ENCODE measurements at regions not wholly inside any gene's neighbourhood (a gene's known extent, or its start where the extent isn't known, plus 50 kb on each side); places are given as distances from the start of the nearest gene placed in this dataset.
A peak's percentile ranks its signal among the peaks of the same experiment; 100 is the strongest.

GRCh38 chr6:27693766-27694546 is 218.2 kb downstream of the OR2B2 start (continued):
- 0 out of 2 replicates have a peak, but pooled peaks have one; percentile 40 for TF ChIP-seq DZIP1 (CRISPR knock-in tag; IDR thresholded peaks at IDR 0.05)
- no peak for TF ChIP-seq ZNF552 (CRISPR knock-in tag; IDR thresholded peaks at IDR 0.05; ENCODE audit: borderline replicate concordance)
- no peak; the same call in 1 of the 2 replicates for TF ChIP-seq ZNF367 (CRISPR knock-in tag; IDR thresholded peaks at IDR 0.05; ENCODE audit: borderline replicate concordance)
- no peak for TF ChIP-seq RORA (CRISPR knock-in tag; IDR thresholded peaks at IDR 0.05)
- TF ChIP-seq ZNF282 (IDR thresholded peaks at IDR 0.05; ENCODE audit: partially characterized antibody), result no peak
- TF ChIP-seq ZNF777 (CRISPR knock-in tag; IDR thresholded peaks at IDR 0.05), result peak; percentile 67
- TF ChIP-seq ZNF761 (CRISPR knock-in tag; conservative IDR thresholded peaks at IDR 0.05), result no peak
- no peak for TF ChIP-seq SRSF1 (optimal IDR thresholded peaks at IDR 0.05; ENCODE audit: low read depth, low read length)
- no peak for TF ChIP-seq ARNT (IDR thresholded peaks at IDR 0.05)
- TF ChIP-seq MZF1 (CRISPR knock-in tag; IDR thresholded peaks at IDR 0.05; ENCODE audit: borderline replicate concordance), result no peak
- no peak for TF ChIP-seq ATF5 (CRISPR knock-in tag; IDR thresholded peaks at IDR 0.05; ENCODE audit: low read depth)
- TF ChIP-seq KLF12 (CRISPR knock-in tag; IDR thresholded peaks at IDR 0.05; ENCODE audit: borderline replicate concordance), result peak; percentile 74; the same call in 1 of the 2 replicates
- TF ChIP-seq ZFP36L1 (CRISPR knock-in tag; IDR thresholded peaks at IDR 0.05), result no peak
- TF ChIP-seq NFE2L2 (IDR thresholded peaks at IDR 0.05; ENCODE audit: low read length), result no peak
- TF ChIP-seq ZNF564 (CRISPR knock-in tag; IDR thresholded peaks at IDR 0.05), result no peak
- TF ChIP-seq NR0B2 (CRISPR knock-in tag; IDR thresholded peaks at IDR 0.05), result no peak
- no peak for TF ChIP-seq ZC3H4 (CRISPR knock-in tag; IDR thresholded peaks at IDR 0.05; ENCODE audit: borderline replicate concordance)
- TF ChIP-seq NKX3-1 (CRISPR knock-in tag; IDR thresholded peaks at IDR 0.05), result 0 out of 2 replicates have a peak, but pooled peaks have one; percentile 57
- 0 out of 2 replicates have a peak, but pooled peaks have one; percentile 38 for TF ChIP-seq ZNF160 (CRISPR knock-in tag; IDR thresholded peaks at IDR 0.05)
- 0 out of 2 replicates have a peak, but pooled peaks have one; percentile 34 for TF ChIP-seq ZFX (CRISPR knock-in tag; IDR thresholded peaks at IDR 0.05; ENCODE audit: low read depth)
- no peak for TF ChIP-seq SIX4 (CRISPR knock-in tag; IDR thresholded peaks at IDR 0.05)
- no peak for TF ChIP-seq HMG20B (CRISPR knock-in tag; conservative IDR thresholded peaks at IDR 0.05)
- TF ChIP-seq HOXA3 (CRISPR knock-in tag; IDR thresholded peaks at IDR 0.05), result peak; percentile 47
- TF ChIP-seq PRPF4 (IDR thresholded peaks at IDR 0.05; ENCODE audit: low read depth, low read length, poor library complexity, severe bottlenecking), result no peak
- TF ChIP-seq ZNF263 (CRISPR knock-in tag; IDR thresholded peaks at IDR 0.05), result peak; percentile 37
- TF ChIP-seq THYN1 (CRISPR knock-in tag; IDR thresholded peaks at IDR 0.05; ENCODE audit: borderline replicate concordance, low read depth), result 0 out of 2 replicates have a peak, but pooled peaks have one; percentile 44
- no peak for TF ChIP-seq TARDBP (CRISPR knock-in tag; IDR thresholded peaks at IDR 0.05)
- TF ChIP-seq ZNF782 (CRISPR knock-in tag; IDR thresholded peaks at IDR 0.05; ENCODE audit: borderline replicate concordance), result no peak
- TF ChIP-seq ZNF562 (CRISPR knock-in tag; IDR thresholded peaks at IDR 0.05; ENCODE audit: borderline replicate concordance), result no peak

Measured in HepG2 (cell line).